H1 (cell line): ENCODE measurements at regions not wholly inside any gene's neighbourhood (a gene's known extent, or its start where the extent isn't known, plus 50 kb on each side); places are given as distances from the start of the nearest gene placed in this dataset.

Experiments
- CEBPB ChIP-seq: IDR thresholded peaks from 2 replicates; pipeline ENCODE4 v1.6.1; 2012; ENCODE audit warnings: low read depth, low read length
- CHD2 ChIP-seq: IDR thresholded peaks from 2 replicates; pipeline ENCODE4 v1.6.1; 2012; ENCODE audit warnings: low read length, improper control_type of control experiment
- CTCF ChIP-seq, 3 experiments: IDR thresholded peaks; 1 replicate in 2 of 3; 2 replicates in 1 of 3; pipeline versions ENCODE4 v1.5.1 to v1.6.1; 2011; ENCODE audit warnings: low read length in 3 of 3, mild to moderate bottlenecking in 3 of 3, inconsistent platforms in 2 of 3, low read depth in 1 of 3, moderate library complexity in 1 of 3; ENCODE audit not compliant: insufficient read depth in 1 of 3; ENCODE audit errors: control extremely low read depth in 1 of 3
- EZH2 ChIP-seq: fragments of 200-600 bp; sonication (generic); IDR thresholded peaks from 2 replicates; pipeline ENCODE4 v1.7.1; 2012; ENCODE audit warnings: low read depth, mild to moderate bottlenecking, moderate library complexity, low read length, inconsistent platforms; ENCODE audit not compliant: severe bottlenecking
- JUND ChIP-seq: IDR thresholded peaks from 2 replicates; pipeline ENCODE4 v1.6.1; 2011; ENCODE audit warnings: mild to moderate bottlenecking, improper control_type of control experiment, low read length
- RBBP5 ChIP-seq: IDR thresholded peaks from 2 replicates; pipeline ENCODE4 v1.7.1; 2012; ENCODE audit warnings: low read depth, mild to moderate bottlenecking, inconsistent platforms, low read length, moderate library complexity, borderline replicate concordance
- SIX5 ChIP-seq: IDR thresholded peaks from 2 replicates; pipeline ENCODE4 v1.6.1; 2011; ENCODE audit warnings: mild to moderate bottlenecking, low read depth, low read length
- SP2 ChIP-seq: IDR thresholded peaks from 2 replicates; pipeline ENCODE4 v1.6.1; 2012; ENCODE audit warnings: mild to moderate bottlenecking, low read length, inconsistent platforms
- TAF1 ChIP-seq: IDR thresholded peaks from 2 replicates; pipeline ENCODE4 v1.6.1; 2011; ENCODE audit warnings: mild to moderate bottlenecking, low read depth, low read length
- TCF12 ChIP-seq: IDR thresholded peaks from 2 replicates; pipeline ENCODE4 v1.6.1; 2011; ENCODE audit warnings: low read depth, mild to moderate bottlenecking, low read length
- TEAD4 ChIP-seq: IDR thresholded peaks from 2 replicates; pipeline ENCODE4 v1.6.1; 2012; ENCODE audit warnings: low read depth, low read length, inconsistent platforms, mixed read lengths
- YY1 ChIP-seq: IDR thresholded peaks from 2 replicates; pipeline ENCODE4 v1.6.1; 2011; ENCODE audit warnings: low read depth, mild to moderate bottlenecking, low read length

- TF ChIP-seq CEBPB, result no peak
- TF ChIP-seq YY1, result no peak
- TF ChIP-seq TEAD4, result no peak
- no peak for TF ChIP-seq EZH2
- TF ChIP-seq CHD2, result no peak
- no peak for TF ChIP-seq CTCF (IDR thresholded peaks at IDR 0.05; ENCODE audit: control extremely low read depth in 1 of 3, insufficient read depth in 1 of 3, low read depth in 1 of 3, low read length in 3 of 3)
- no peak for TF ChIP-seq TAF1
- no peak for TF ChIP-seq JUND
- no peak for TF ChIP-seq SIX5
- no peak for TF ChIP-seq TCF12
- TF ChIP-seq RBBP5, result no peak
- TF ChIP-seq SP2, result no peak
Observed at GRCh38 chr3:191740712-191741111, 279.7 kb downstream of the PYDC2 start.
